K562 (cell line): ENCODE measurements at regions not wholly inside any gene's neighbourhood (a gene's known extent, or its start where the extent isn't known, plus 50 kb on each side); places are given as distances from the start of the nearest gene placed in this dataset.

Experiments used
- ATAC-seq: fragments of 200-7000 bp; cut with Tn5 transposase; 3 replicates; pipeline ENCODE4 v1.9.1; 2020; ENCODE audit warnings: moderate library complexity
- BruUV-seq: library from RNA; stranded (reverse); fragments of 400-500 nt; replicated peaks from 2 replicates; lab custom pipeline; 2021; lab: Mats Ljungman, UMichigan
- CTCF ChIA-PET: fragments of 300-600 bp; formaldehyde crosslinking; extraction: SDS; loops from one replicate; lab custom pipeline; 2021; ENCODE audit warnings: low intra/inter-chr PET ratio; lab: Yijun Ruan, JAX
- POLR2A ChIA-PET: fragments of 300-600, 350-650 bp; sonication (Branson Sonifier 250); formaldehyde crosslinking; extraction: SDS; loops from one replicate; lab custom pipeline; 2021; ENCODE audit warnings: antibody characterized with exemption, inconsistent platforms; lab: Yijun Ruan, JAX
- DNase-seq, 4 experiments: peaks; one replicate each; pipeline versions ENCODE4 v3.0.0 to v3.0.0-alpha.2; 2011 to 2018; ENCODE audit warnings: low spot score in 3 of 4, mixed read lengths in 3 of 4; ENCODE audit errors: extremely low read depth in 1 of 4
- FAIRE-seq: peaks from 2 replicates; lab custom pipeline; 2011; peaks lifted over from hg19 to GRCh38; lab: Jason Lieb, UNC
- H2AFZ ChIP-seq: 2 replicates; pipeline ENCODE4 v1.6.0; 2011; ENCODE audit warnings: low read depth, low read length, control low read depth, inconsistent platforms
- H3K27ac ChIP-seq: fragments of 200-600 bp; 3 replicates; pipeline ENCODE4 v1.8.0; 2011; ENCODE audit warnings: low read depth, mild to moderate bottlenecking, control low read depth, inconsistent platforms, low read length, moderate library complexity, mixed read lengths; ENCODE audit errors: extremely low read depth
- H3K27me3 ChIP-seq, 2 experiments: fragments of 300-600 bp in 1 of 2; 2 replicates in 1 of 2; 3 replicates in 1 of 2; pipeline versions ENCODE4 v1.6.0 to v1.8.0; 2011; ENCODE audit warnings: inconsistent platforms in 2 of 2, low read length in 2 of 2, mild to moderate bottlenecking in 1 of 2, mixed read lengths in 1 of 2, moderate library complexity in 1 of 2; ENCODE audit not compliant: control insufficient read depth in 2 of 2, insufficient read depth in 2 of 2
- H3K36me3 ChIP-seq: fragments of 300-600 bp; 3 replicates; pipeline ENCODE4 v1.8.0; 2011; ENCODE audit warnings: mild to moderate bottlenecking, low read length, inconsistent platforms; ENCODE audit not compliant: control insufficient read depth, insufficient read depth
- H3K4me1 ChIP-seq, 2 experiments: fragments of 200-600 bp in 1 of 2; replicated peaks in 1 of 2; 2 replicates in 1 of 2; 3 replicates in 1 of 2; pipeline versions ENCODE4 v1.5.1 to v1.8.0; 2011; ENCODE audit warnings: inconsistent platforms in 2 of 2, low read length in 2 of 2, mild to moderate bottlenecking in 1 of 2, mixed read lengths in 1 of 2, moderate library complexity in 1 of 2; ENCODE audit not compliant: control insufficient read depth in 2 of 2, insufficient read depth in 2 of 2
- H3K4me2 ChIP-seq: 2 replicates; pipeline ENCODE4 v1.6.1; 2011; ENCODE audit warnings: low read length, control low read depth, inconsistent platforms, mixed read lengths; ENCODE audit not compliant: insufficient read depth
- H3K4me3 ChIP-seq: fragments of 200-600 bp; sonication (generic), shearing (Covaris generic); 2 replicates; pipeline ENCODE4 v1.5.1; 2016; ENCODE audit warnings: control low read depth, inconsistent platforms
- H3K79me2 ChIP-seq: fragments of 200-600 bp; 3 replicates; pipeline ENCODE4 v1.8.0; 2011; ENCODE audit warnings: low read length, inconsistent platforms; ENCODE audit not compliant: control insufficient read depth, insufficient read depth
- H3K9ac ChIP-seq, 2 experiments: 2 replicates each; pipeline versions ENCODE4 v1.6.0 to v1.6.1; 2011; ENCODE audit warnings: low read depth in 2 of 2, low read length in 2 of 2, control low read depth in 1 of 2, inconsistent platforms in 1 of 2, mild to moderate bottlenecking in 1 of 2, mixed read lengths in 1 of 2; ENCODE audit not compliant: insufficient read depth in 1 of 2
- H3K9me1 ChIP-seq: one replicate; pipeline ENCODE4 v1.6.0; 2011; ENCODE audit warnings: inconsistent platforms, mild to moderate bottlenecking, low read length, moderate library complexity; ENCODE audit not compliant: control insufficient read depth, insufficient read depth
- H3K9me3 ChIP-seq: replicated peaks from 2 replicates; pipeline ENCODE4 v1.5.1; 2011; ENCODE audit warnings: low read depth, low read length, inconsistent platforms; ENCODE audit not compliant: control insufficient read depth, insufficient read depth
- H4K20me1 ChIP-seq: replicated peaks from 2 replicates; pipeline ENCODE4 v1.6.1; 2011; ENCODE audit warnings: low read length, inconsistent platforms, mixed read lengths; ENCODE audit not compliant: control insufficient read depth, insufficient read depth
- ATF3 ChIP-seq, 2 experiments: fragments of 450-650 bp in 1 of 2; sonication (generic) in 1 of 2; formaldehyde crosslinking in 1 of 2; IDR thresholded peaks in 1 of 2; conservative IDR thresholded peaks in 1 of 2; 2 replicates each; pipeline versions ENCODE4 v1.6.1 to v1.8.1; 2016 to 2023; ENCODE audit warnings: mild to moderate bottlenecking in 2 of 2, moderate library complexity in 2 of 2, inconsistent platforms in 1 of 2, missing genetic modification reagents in 1 of 2
- ZNF324 ChIP-seq: fragments of 250-450 bp; sonication (Bioruptor Pico); IDR thresholded peaks from 2 replicates; pipeline ENCODE4 v1.4.0; 2020; ENCODE audit warnings: mild to moderate bottlenecking
- WGBS: fragments of 100-300 bp; shearing (Covaris generic); methylation state at CpG from one replicate; pipeline ENCODE4 v1.1.6; 2016; ENCODE audit warnings: low coverage, mixed read lengths; ENCODE audit not compliant: insufficient coverage; ENCODE audit errors: missing lambda C conversion rate; 5-methylcytosine and 5-hydroxymethylcytosine counted together
- in situ Hi-C: fragments of 300-500 bp; cut with MboI; formaldehyde crosslinking; loops from 4 replicates; pipeline ENCODE4 v1.15.0; 2018; ENCODE audit warnings: inconsistent platforms, mixed read lengths
- intact Hi-C: fragments of 100-400 bp; cut with micrococcal nuclease; formaldehyde crosslinking; loops from 2 replicates; pipeline ENCODE4 v1.14.2; 2022
- TF ChIP-seq, protein P1 (sequence below): sonication (generic); formaldehyde crosslinking; IDR thresholded peaks from 2 replicates; pipeline ENCODE4 v1.8.1; 2023; ENCODE audit warnings: mild to moderate bottlenecking, missing genetic modification reagents

DNA sequence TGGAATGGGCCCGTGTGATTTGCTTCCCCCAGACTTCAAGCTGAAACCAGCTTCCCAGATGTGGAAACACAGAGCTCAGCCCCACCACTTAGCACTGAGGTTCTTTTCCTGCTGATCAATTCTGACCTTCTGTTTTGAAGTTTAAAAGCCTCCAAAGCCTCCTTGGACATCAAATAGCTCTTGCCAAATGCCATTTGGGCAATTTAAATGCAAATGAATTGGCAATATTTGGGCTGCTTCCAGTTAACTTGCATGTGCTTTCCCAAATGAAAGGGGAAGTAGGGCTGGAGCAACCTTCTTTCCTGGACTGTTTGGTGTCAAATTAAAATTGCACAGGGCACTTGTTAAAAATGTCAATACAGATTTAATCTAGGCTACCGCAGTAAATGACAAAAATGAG is 710.5 kb downstream of the TLR4 start (continued):
- TF ChIP-seq, protein P1, sequence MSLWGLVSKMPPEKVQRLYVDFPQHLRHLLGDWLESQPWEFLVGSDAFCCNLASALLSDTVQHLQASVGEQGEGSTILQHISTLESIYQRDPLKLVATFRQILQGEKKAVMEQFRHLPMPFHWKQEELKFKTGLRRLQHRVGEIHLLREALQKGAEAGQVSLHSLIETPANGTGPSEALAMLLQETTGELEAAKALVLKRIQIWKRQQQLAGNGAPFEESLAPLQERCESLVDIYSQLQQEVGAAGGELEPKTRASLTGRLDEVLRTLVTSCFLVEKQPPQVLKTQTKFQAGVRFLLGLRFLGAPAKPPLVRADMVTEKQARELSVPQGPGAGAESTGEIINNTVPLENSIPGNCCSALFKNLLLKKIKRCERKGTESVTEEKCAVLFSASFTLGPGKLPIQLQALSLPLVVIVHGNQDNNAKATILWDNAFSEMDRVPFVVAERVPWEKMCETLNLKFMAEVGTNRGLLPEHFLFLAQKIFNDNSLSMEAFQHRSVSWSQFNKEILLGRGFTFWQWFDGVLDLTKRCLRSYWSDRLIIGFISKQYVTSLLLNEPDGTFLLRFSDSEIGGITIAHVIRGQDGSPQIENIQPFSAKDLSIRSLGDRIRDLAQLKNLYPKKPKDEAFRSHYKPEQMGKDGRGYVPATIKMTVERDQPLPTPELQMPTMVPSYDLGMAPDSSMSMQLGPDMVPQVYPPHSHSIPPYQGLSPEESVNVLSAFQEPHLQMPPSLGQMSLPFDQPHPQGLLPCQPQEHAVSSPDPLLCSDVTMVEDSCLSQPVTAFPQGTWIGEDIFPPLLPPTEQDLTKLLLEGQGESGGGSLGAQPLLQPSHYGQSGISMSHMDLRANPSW (CRISPR knock-in tag), result no peak
- TF ChIP-seq ATF3 (IDR thresholded peaks at IDR 0.05) (no peak), ATF3 (CRISPR knock-in tag; conservative IDR thresholded peaks at IDR 0.05) (no peak)

DNA sequence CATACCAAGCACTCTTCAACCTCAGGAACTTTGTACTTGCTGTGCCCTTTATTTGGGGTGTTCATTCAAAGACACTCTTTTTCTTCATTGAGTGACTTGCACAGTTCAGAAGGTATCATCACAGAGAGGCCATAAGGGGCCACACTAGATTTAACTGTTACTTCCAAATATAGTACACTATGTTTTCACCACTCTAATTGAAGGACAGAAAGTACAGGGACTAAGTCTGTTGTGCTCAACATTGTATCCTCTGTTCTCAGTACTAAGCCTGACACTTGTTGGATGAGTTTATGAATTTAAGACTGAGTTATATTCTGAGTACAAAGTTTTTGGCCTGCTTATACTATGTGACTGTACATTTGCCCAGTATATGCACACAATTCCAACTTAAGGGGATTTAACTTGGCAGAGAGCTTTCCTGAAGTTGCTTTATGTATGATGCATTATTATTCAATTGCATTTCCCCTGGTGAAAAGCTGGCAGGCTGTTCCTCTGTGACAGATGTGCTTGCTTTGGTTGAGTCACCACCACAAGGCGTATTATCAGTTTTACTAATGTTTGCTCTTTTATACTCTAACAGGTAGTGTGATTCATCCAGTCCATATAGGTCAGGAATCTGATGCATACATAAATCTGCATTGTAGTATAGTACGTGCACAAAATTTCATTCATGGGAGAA is 714.8 kb downstream of the TLR4 start:
- ChIA-PET POLR2A (no interaction called here), CTCF (no interaction called here)
- Histone ChIP-seq H3K4me2 (no peak overlapping the region), H3K9me3 (no peaks in the 10 kb centered on the region), H3K79me2 (no peaks in the 10 kb centered on the region), H3K4me3 (no peak overlapping the region), H3K9ac (no peak overlapping the region), H2AFZ (no peak overlapping the region), H3K27ac (no peak overlapping the region), H3K9me1 (no peaks in the 10 kb centered on the region), H4K20me1 (no peaks in the 10 kb centered on the region), H3K4me1 (no peaks in the 10 kb centered on the region), H3K27me3 (no peaks in the 10 kb centered on the region), H3K36me3 (no peaks in the 10 kb centered on the region)
- in situ Hi-C loops (no loop called here), intact Hi-C loops (no loop called here)
- DNase-seq (no peak), ATAC-seq (no peak), FAIRE-seq (no peak)
- WGBS, result 0% methylated on average over 2 of the region's 2 CpGs
- no peak for TF ChIP-seq ZNF324 (CRISPR knock-in tag)
- BruUV-seq, result no TSS peak
